Stomach (tissue), 4 donors: ENCODE measurements at regions not wholly inside any gene's neighbourhood (a gene's known extent, or its start where the extent isn't known, plus 50 kb on each side); places are given as distances from the start of the nearest gene placed in this dataset.

Experiments used
- CTCF ChIP-seq, 7 experiments: fragments of 450-650 bp in 4 of 7; fragments of 200-600 bp in 3 of 7; sonication (generic) in 3 of 7; IDR thresholded peaks; one replicate each; pipeline ENCODE4 v1.5.1; 2016 to 2019; ENCODE audit warnings: antibody characterized with exemption in 7 of 7, control low read depth in 2 of 7, mild to moderate bottlenecking in 1 of 7
- POLR2A ChIP-seq, 4 donors: fragments of 450-650 bp; IDR thresholded peaks; one replicate each; pipeline ENCODE4 v1.6.1; 2016; ENCODE audit warnings: antibody characterized with exemption in 4 of 4, control low read depth in 2 of 4, mild to moderate bottlenecking in 1 of 4, moderate library complexity in 1 of 4
- POLR2AphosphoS5 ChIP-seq, 3 donors: sonication (generic); formaldehyde crosslinking; IDR thresholded peaks; one replicate each; pipeline ENCODE4 v1.6.1; 2016; ENCODE audit warnings: antibody characterized with exemption in 3 of 3

- TF ChIP-seq CTCF (IDR thresholded peaks at IDR 0.05) (no peak), POLR2A (IDR thresholded peaks at IDR 0.05) (no peak), POLR2AphosphoS5 (IDR thresholded peaks at IDR 0.05) (no peak)
These were observed 98.5 kb upstream of the GRK3 start for GRCh38 chr22:25465949-25466348.
